HG03139 (cell line): ENCODE measurements at regions not wholly inside any gene's neighbourhood (a gene's known extent, or its start where the extent isn't known, plus 50 kb on each side); places are given as distances from the start of the nearest gene placed in this dataset.

Source experiments
- ATAC-seq: cut with Tn5 transposase; IDR thresholded peaks from one replicate; pipeline ENCODE4 v1.9.1; 2021; ENCODE audit not compliant: unreplicated experiment

DNA sequence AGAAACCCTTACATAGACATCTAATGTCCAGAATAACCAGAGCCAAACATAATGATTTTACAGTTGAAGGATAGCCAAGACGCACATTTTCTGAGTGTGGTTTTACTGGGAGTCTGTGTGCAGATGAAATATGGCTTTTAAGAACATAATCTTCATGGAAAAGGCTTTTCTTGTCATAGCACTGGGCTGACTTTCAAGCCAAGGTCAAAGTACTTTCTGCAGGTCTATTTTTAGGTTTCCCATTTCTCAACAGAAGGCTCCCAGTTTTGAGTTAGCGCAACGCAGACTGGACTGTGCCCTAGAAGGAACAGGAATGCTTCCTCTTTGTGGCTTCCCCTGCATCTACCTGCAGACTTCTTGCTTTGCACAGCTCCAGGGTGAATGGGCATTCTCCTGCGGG, 92.3 kb upstream of the UPP2 start:
- no peak for ATAC-seq

DNA sequence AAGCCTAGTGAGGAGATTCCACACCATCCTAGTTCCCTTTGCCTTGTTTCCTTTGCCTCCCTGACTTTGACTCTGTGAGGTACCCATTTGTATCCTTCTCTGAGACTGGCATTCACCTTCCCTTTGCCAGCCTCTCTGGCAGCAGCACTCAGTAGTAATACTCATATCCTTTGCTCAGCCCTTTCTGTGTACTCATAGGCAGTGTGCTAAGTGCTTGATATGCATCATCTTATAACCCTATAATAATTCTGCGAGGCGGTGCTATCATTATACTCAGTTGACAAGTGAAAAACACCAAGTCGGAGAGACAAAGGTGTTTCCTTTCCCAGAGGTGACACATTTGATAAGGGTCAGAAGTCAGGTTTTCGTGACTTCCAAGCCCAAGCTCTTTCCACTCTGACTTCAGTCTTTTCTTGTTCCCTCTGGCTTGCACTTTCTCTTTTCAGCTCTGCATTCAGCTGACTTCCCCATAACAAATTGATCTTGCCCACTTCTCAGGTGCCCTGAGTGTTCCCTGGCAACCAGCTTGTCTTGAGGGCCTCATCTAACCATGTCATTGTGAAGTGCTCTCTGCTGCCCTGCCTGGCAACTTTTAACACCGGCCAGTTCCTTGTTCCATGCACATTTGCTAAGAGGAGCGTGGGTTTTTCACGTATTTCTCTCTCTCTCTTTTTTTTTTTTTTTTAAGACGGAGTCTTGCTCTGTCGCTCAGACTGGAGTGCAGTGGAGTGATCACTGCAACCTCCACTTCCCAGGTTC, 94.5 kb upstream of the UPP2 start:
- ATAC-seq: no peak

DNA sequence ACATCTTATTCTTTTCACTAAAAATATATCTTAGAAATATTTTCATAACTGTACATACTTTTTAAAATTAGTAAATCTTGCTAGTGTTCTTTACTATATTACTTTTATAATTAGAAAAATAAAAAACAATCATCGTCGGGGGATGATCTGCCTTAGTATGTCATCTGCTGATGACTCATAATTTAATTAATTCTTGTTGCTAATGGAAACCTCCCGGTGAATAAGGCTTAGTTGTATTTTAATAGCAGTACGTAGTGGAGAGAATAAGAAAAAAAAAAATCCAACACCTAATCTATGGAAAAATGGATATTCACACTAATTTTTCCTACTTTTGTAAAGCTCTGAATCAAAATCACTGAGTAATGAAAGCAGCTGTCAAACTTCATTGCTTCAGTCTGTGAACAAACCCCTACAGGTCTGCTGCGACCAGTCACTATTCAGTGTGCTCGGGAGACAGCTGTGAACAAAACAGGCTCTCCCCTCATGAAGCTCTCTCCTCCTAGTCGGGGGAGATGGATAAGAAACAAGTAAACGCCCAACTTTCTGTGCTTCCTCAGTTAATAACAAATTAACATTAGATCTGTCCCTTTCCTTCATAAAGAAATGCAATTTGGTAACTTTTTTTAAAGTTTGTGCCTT, 97.4 kb upstream of the UPP2 start:
- no peak for ATAC-seq

DNA sequence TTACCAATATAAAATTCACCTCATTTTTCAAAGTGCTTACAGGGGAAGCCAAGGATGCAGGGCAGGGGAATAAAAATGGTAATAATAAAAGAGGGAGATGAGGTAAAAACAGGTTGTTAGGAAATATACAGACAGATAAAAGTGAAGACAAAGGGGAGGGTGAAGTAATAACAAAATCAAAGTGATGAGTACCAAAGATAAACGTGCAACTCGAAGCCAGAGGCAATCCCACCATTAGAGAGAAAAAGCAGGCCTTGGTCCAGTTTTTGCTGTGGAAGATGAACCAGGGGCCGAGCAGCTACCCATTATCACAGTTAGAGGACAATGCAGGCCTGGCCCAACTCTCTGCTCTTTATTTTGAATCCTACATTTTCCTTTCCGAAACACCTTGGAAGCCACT, 99.6 kb upstream of the UPP2 start:
- no peak for ATAC-seq

DNA sequence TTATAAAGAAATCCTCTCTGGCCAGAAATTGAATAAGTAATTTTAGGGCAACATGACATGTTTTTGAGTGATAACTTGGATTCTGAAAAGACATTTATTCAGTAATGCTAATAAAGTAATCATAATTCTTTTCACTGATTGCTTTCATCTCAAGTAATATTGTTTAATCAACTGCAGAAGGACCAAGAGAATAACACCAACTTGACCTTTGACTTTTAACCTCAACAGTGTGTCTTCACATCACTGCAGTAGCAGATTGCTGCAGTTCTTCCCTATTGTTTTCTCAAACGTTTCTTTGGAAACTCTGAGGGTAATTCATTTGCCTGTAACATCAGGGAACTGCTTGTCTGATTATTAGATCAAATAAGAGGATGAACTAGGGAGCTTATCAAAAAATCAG, 104.9 kb upstream of the UPP2 start:
- ATAC-seq: no peak

DNA sequence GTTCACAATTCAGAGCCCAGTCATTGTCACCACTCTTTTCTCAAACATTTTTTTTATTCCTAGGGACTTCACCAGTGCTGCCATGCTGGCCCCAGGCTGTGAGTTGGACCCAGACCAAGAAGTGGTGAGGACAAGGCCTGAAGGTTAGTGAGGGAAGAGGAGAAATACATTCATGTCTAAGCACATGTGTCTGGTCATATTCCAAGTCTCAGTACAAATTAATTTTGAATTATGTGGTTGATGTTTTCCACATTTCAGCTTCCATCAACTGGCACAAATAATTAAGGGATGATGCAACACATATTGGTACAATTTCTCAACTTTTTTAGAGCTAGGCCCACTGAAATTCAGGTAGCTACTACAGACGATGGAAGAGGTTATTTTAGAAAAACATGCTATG, 106.6 kb upstream of the UPP2 start:
- no peak for ATAC-seq

DNA sequence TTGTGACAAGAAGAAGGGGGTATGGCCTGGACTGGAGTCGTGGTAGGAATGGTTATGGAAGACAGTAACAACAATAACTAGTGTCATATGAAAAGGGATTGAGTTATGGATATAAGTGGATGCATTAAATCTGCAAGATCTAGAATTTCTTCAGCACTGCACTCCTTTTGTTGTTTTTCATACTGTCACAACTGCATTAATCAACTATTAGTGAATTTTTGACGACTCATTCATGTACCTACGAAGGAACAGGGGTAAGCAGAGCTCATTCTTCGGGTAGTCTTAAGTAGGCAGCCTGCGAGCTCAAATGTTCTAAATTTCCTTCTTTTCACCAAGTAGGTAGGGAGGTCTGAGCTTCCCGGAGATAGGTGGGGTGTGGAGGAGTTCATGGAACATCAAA, 109.7 kb upstream of the UPP2 start:
- ATAC-seq: no peak

DNA sequence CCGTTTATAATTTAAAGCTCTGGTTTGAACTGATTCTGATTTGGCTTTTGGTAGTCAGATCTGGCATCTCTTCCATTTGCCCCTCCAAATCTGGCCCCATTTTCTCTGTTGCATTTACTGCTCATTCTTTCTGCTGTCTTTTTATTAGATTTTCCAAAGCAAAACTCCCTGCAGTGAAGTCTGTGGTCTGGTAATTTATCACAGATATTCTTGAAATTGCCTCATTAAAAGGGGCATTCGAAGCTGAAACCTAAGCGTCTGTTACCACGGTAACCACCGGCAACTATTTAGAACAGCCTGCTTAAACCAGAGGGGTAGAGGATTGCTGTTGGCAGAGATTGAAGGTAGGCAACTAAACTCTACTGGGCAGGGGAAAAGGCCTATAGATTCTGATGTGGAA, 111.5 kb upstream of the UPP2 start:
- no peak for ATAC-seq

DNA sequence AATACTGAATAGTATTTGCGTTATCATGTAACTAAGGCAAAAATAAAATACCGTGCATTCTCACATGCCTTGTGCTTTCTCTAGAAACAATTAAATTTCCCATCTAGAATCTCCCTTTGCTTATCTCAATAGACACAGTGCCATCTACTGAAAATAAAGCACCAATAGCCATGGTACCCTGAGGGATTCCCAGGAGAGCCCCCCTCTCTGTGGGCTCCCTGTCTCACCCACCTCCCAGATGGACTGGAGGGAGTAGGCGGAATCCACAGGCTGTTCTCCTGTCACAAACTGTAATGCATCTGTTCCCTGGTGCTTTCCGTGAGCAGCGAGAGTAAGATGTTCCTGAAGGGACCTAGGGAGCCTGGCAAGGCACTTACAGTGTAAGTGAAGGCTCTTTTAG, 112.4 kb upstream of the UPP2 start:
- ATAC-seq: no peak

DNA sequence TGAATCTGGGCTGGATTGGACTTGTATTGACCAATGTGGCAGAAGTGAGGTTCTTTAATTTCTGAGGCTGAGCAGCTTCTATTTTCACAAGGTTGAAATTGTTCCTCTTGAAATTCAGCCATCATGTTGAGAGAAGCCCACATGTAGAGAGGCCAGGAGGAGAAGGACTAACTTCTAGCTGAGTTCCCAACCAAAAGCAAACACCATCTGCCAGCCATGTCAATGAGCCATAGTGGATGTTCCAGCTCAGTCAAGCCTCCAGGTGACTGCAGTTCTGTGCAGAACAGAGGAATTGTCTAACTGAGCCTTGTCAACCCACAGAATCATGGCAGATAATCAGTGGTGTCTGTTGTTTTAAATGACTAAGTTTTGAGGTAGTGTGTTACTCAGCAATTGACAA, 110.6 kb upstream of the ACVR1 start:
- no peak for ATAC-seq

DNA sequence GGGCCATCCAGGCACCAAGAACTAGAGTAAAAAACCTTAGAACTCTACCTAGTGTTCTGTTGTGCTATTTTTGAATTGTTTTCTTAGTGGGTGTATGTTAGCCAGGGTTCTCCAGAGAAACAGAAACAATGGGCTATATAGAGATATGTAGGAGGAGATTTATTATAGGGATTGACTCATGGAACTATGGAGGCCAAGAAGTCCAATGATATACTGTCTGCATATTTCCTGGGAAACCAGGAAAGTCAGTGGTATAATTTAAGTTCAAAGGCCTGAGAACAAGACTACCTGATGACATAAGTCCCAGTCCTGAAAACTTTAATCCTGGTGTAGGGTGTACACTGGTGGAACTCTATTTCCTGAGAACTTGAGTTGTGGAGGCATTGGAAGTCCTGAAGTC, 108.7 kb upstream of the ACVR1 start:
- ATAC-seq: no peak

DNA sequence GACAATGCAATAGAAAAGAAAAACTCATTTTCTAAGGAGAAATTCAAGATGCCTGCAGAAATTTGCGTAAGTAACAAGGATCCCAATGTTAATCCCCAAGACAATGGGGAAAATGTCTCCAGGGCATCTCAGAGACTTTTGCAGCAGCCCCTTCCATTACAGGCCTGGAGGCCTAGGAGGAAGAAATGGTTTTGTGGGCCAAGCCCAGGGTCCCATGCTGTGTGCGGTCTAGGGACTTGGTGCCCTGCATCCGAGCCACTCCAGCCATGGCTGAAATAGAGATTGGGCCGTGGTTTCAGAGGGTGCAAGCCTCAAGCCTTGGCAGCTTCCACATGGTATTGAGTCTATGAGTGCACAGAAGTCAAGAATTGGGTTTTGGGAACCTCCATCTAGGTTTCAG, 103.9 kb upstream of the ACVR1 start:
- ATAC-seq: no peak

DNA sequence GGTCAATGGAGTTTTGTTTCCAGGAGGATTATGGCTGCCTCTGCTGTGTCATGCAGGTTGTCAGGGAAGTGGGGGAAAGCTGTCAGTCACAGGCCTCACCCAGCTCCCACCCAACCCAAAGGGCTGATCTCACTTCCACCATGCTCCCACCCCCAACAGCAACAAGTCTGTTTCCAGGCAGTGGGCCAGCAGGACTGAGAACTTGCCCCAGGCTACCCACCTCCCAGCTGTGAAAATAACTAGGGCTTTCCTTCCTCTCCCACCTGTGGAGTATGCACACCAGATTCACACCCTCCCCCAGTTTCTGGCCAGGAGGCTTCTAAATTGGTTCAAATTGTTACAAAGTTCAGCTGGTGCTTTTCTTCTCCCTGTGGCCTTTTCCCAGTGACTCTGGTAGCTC, 95.6 kb upstream of the ACVR1 start:
- no peak for ATAC-seq

DNA sequence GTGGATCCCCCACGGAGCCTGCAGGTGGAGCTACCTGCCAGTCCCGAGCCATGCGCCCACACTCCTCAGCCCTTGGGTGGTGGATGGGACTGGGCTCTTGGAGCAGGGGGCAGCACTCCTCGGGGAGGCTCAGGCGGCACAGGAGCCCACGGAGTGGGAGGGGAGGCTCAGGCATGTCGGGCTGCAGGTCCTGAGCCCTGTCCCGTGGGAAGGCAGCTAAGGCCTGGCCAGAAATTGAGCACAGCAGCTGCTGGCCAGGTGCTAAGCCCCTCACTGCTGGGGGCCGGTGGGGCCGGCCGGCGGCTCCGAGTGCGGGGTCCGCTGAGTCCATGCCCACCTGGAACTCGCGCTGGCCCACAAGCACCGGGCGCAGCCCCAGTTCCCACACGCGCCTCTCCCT, 91.7 kb upstream of the ACVR1 start:
- no peak for ATAC-seq

DNA sequence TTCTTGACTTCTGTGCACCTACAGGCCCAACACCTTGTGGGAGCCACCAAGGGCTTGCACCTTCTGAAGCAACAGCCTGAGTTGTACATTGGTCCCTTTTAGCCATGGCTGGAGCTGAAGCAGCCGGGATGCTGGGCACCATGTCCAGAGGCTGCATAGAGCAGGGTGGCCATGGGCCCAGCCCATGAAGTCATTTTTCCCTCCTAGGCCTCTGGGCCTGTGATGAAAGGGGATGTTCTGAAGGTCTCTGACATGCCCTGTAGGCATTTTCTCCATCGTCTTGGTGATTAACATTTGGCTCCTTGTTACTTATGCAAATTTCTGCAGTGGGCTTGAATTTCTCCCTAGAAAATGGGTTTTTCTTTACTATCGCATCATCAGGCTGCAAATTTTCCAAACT, 83.1 kb upstream of the ACVR1 start:
- ATAC-seq: no peak

DNA sequence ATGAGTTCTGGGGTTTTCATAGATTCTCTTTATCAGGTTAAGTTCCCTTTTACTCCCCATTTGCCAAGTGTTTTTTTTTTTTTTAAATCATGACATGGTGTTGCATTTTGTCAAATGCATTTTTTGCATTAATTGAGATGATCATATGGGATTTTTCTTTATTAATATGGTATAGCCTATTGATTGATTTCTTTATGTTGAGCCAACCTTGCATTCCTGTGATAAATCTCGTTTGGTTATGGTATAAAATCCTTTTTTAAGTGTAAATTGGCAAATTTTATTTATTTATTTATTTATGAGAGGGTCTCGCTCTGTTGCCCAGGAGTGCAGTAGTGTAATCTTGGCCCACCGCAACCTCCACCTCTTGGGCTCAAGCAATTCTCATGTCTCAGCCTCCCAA, 81.5 kb upstream of the ACVR1 start:
- ATAC-seq: no peak

DNA sequence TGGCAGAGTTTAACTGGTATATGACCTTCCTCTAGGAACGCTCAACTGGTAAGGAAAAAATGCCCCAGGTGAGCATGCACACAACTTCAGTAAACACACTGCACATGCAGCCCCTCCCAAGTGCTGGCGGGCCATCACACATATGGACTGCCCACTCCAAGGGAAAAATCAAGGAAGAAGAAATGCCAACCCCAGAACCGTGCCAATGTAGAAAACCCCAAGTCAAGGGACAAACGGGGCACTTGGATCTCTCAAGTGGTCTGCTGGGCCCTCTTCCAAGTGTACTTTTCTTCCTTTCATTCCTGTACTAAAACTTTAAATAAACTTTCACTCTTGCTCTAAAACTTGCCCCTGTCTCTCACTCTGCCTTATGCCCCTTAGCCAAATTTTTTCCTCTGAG, 76.4 kb upstream of the ACVR1 start:
- ATAC-seq: no peak

DNA sequence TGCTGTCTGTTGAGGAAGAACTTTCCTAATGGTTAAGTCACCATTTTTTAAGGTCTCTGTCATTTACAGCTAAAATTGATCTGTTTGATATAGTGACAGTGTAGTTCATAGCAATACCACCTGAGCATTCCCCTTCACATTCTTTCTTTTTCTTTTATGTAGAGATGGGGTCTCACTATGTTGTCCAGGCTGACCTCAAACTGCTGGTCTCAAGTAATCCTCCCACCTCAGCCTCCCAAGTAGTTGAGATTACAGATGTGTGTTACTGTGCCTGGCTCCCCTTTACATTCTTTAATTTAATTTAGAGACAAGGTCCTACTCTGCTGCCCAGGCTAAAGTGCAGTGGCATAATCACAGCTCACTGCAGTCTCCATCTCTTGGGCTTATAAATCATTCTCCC, 72.7 kb upstream of the ACVR1 start:
- ATAC-seq: no peak

DNA sequence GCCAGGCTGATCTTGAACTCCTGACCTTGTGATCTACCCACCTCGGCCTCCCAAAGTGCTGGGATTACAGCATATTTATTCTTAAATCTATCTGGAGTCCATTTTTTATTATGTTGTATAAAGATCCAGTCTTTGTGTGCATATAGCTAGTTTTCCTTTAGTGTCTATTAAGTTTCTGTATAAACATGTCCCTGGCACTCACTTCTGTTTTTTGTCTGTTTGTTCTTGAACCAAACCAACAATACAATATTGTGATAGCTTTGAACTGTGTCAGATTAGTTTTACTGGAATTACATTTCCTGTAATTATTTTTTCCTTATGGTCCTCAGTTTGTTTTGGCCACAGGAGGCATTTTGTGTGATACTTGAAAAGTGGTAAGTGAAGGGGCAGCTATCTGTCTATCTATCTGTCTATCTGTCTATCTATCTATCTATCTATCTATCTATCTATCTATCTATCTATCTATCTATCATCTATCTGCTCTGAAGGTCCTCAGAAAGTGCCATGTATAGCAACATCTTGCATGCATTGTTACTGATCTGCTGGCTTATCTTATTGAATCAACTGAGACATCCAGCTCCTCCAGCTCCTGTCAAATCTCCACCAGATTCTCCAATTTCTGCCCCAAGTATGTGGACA, 70.9 kb upstream of the ACVR1 start:
- ATAC-seq: no peak

DNA sequence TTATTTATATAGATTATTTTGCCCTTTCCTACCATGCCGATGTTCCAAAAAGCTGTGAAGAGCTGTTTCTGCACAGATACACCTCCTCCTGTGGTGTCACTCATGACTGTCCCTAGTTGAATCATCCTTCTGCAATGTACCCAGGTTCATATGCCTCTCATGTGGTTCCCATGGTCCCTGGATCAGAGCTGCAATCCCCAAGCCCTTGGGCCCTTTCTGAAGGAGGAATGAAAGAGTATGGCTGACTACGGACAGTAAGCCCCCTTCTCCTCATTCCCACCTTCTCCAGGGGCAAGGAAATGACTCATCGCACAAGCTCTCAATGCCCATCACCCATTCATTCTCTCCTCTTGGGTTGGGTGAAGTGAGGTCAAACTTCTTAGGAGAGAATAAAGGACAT, 63.9 kb upstream of the ACVR1 start:
- ATAC-seq: no peak

DNA sequence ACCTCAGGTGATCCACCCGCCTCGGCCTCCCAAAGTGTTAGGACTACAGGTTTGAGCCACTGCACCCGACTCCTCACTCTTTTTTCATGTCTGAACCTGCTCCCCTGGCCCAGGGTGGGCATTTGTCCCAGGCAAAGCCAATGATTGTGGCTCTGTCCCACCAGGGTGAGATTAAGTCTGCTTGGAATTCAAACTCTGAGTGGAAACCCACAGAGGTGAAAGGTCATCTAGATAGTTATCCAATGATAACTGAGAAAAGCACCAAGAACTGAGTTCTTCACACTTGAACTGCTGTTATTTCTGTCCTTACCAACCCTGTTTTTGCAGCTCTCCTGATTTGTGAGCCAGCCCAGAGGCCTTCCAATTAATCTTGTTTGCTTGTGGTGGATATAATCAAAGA, 62.4 kb upstream of the ACVR1 start:
- ATAC-seq: no peak

DNA sequence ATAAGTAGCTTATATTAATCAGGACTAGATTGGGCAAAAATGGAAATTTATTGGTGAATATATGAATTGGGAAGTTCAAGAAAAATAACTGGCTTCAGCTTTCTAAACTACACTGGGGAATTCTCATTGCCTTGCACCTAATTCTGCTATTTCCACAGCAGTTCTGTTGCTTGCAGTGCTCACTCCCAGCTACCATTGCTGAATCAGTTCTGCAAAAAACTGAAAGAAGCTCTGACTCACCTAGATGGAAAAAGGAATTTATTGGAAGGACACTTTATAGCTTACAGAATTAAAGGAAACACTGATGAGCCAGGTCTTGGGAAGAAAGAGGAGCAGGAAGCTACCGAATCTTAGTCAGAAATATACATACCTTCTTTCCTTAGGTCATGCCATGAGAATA, 60.3 kb upstream of the ACVR1 start:
- no peak for ATAC-seq
